Amygdala (tissue), 56 donors: ENCODE measurements at regions not wholly inside any gene's neighbourhood (a gene's known extent, or its start where the extent isn't known, plus 50 kb on each side); places are given as distances from the start of the nearest gene placed in this dataset.

Experiments used
- DNase-seq, 56 donors: peaks; one replicate each; lab custom pipeline; 2025; lab: John Stamatoyannopoulos, UW

DNA sequence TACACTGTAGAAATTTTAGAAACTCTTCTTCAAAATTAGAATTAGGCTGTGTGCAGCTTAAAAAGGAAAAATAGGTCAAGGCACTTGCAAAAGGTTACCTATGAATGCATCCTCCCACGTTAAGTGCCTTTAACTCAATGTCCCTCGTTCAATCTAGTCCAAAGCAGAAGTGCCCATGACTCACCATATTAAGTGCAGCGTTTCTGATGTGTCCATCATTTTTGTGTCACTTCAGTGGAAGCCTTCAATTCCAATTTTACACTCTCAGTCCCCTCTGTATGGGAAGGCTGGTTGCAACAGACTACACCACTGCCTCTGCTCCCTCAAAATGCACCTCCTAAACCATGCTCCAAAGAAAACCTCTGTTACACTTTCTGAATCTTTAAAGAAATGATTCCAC lies 53.4 kb downstream of the FOXB1 start:
- DNase-seq, result no peak

DNA sequence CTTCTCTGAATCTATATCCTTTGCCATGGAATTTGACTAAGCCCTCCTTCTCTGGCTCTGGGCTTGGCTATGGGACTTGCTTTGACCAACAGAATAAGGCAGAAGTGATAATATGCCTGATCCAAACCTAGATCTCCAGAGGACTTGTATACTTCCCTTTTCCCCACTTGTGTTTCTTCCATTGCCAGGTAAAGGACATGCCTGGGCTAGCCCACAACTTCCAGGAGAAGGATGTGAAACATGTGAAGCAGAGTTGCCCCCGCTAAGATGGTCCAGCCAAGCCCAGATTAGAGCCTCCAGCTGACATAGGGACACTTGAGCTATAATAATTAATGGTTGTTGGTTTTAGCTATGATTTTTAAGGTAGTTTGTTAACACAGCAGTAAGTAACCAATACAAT lies 55.1 kb downstream of the FOXB1 start:
- no peak for DNase-seq

DNA sequence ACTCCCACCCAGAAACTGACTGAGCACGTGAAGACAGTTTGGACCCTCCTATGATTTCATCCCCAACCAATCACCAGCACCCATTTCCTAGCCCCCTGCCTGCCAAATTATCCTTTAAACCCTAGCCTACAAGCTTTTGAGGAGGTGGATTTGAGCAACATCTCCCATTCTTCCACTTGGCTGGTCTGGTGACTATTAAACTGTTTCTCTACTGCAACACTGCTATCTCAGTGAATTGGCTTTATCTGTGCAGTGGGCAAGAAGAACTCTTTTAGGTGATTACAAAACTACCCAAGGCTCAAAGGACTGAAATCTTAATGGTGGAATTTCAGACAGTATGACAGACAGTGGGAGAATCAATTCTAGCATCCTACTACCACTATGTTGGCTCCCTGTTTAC lies 57.6 kb downstream of the FOXB1 start:
- DNase-seq, result no peak

DNA sequence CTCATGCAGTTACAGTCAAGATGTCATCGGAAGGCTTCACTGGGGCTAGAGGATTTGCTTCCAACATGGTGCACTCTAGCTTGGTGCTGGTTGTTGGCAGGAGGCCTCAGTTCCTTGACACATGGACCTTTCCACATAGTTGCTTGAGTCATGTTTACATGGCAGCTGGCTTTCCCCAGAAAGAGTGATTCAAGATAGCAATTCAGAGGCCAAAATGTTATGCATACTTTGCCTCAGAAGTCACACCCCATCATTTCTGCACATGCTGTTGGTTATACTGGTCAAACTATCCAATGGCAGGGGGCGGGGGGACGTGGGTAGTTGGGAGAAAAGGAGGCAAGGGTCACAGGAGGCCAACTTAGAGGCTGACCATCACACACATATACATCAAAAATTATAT lies 58.7 kb downstream of the FOXB1 start:
- DNase-seq, result no peak

DNA sequence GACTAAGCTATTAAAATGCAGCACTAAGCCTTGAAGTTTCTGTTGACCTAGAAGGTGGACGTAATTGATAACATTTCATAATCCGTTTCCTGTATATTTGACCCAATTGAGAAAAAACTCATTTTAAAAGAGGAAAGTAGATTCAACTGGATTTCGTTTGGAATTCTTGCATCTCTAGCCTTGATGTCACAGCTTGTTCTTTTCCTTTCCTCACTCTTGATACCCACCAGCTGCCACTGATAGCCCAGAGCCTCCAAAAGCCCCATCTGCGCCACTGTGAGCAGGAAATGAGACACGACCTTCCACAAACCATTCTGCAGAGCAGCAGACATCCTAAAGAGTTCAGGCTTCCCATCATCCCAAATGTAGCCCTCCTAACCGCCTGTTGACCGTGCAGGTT lies 61.8 kb downstream of the FOXB1 start:
- no peak for DNase-seq

DNA sequence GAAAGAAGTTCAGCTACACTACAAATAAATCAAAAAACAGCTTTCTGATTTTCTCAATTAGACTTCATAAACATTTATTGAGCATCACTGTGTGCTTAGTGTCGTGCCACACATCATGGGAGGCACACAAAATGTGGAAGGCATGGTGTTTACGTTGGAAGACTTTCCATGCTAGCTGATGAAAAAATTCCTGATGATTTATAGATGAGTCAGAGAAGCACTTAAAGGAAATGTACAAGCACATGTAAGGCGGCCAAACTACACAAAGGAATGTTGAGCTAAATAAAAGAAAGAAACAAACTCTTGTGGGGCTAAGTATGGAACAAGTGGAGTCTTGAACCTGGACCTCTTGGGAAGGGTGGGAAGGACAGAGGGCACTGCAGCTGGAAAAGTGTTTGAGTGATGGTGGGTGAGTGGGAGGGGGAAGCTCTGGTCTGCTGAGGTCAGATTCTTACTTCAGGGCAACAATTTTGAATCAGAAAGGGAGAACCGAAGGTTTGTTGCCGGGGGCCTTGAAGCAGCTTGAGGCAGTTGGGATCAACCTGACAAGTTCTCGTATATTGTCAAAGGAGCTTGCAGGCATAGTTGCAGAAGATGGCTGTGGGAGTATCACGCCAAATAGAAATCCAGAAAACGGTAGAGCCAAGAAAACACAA lies 66.9 kb downstream of the FOXB1 start:
- no peak for DNase-seq

DNA sequence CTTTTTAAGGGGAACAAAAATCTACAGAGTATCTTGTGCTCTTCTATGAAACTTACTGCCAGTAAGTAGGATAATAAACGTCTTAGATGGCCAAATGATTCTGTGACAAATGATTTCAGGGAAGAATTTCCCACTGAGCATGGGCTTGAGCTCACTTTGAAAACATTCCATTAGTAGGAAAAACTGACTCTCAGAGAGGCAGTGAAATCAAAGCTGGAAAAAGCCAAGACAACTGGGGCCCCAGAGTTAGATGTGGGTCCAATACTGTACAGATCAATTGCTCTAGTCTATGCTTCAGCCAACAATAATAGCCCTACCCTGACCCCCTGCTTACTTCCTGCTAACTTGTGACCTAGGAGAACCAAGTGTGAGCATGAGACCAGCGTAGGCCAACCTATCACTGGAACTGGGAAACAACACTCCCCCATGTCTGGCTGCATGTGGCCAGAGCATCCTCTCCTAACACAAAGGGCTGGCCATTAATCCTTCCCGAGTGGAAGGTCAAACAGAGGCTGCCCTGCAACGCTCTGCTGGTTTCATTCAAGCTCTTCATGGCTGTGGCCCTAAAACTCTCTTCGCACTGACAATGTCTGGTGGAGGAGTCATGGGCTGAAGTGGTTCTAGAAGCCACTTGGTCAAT lies 68.8 kb downstream of the FOXB1 start:
- DNase-seq, result no peak

DNA sequence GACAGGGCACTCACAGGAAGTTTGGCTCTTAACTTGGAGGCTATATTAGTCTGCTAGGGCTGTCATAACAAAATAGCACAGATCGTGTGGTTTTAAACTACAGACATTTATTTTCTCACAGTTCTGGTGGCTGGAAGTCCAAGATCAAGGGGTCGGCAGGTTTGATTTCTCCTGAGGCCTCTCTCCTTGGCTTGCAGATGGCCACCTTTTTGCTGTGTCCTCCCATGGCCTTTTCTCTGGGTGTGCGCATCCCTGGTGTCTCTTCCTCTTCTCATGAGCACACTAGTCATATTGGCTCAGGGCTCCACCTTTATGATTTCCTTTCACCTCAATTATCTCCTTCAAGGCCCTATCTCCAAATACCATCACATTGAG lies 69.3 kb downstream of the FOXB1 start:
- DNase-seq, result no peak

DNA sequence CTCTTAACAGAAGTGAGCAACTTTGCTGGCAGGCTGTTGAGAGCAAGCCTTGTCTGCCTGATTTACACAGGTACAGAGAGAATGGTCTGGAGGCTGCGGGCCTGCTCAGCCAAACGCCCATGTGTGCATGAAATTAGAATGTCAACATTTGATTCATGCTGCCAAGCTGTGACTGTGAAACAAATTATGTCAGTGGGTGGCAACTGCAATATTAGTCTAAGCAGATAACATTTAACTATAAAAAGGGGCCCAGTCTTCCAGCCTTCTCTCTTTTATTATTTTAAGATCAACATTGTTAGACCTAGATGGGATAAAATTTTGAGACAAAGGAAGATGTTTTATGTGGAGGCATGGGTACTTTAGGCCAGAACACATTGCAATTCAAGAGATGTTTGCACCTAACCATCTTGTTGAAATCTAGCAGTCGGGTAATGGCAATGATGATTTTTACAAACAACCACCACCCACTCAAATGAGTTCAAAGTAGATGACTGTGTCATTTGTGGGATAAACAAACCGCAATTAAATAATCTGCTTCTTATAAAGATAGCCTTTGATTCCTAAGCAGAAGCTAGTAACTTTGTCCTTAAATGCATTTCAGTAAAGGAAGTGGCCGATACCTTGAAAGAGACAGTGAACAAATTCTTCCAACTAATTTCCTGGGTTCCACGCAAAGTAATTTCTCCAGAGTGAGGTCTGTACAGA lies 70.2 kb downstream of the FOXB1 start:
- peak in 6 of 56 donors; percentile 2 to 8 (median 5) for DNase-seq

DNA sequence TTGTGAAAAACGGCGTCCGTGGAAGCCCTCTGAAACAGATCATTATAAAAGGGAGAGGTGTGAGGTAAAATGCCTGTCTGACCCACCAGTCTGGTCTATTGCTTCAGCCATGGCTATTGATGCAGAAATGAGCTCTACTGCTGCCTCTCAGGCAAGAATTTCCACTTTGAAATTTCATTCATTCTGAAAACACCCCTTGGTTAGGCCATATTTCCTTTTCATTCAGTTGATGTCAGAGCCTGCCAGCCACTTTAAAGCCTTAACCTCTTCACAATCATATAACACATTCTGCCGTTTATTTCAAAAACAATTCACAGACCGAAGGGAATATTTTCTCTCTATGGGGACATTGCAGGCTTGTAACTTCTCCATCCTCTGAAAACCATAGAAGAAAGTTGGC lies 71.9 kb downstream of the FOXB1 start:
- no peak for DNase-seq

DNA sequence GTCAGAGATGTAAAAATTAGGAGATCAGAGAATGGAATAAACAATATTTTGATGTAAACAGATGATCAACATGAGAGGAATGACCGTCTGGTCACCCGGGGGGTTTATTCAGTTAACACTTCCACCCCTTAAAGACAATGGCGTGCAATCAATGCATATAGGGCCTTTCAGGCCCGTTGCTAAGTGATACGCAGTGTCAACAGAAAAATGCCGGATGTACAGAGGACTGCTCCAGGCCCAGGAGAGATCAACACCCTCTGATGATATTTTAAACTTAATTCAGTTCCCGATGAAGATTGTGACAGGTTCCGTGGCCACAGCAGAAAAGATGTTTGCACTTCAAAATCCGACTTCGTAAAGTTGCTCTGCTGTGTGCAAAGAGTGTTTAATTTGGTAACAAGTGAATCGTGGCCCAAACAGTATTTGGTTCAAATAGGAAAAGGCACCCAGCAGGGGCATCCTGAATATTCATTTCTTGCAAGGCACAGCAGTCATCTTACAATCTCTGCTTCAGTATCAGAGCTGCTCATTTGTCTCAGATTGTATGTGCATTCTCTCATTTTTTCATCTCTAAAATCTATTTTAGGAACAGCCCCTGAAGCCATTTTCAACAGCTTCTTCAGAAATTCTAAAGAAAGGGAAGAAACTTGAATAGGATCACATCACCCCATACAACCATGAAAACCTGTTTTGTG lies 72.6 kb downstream of the FOXB1 start:
- DNase-seq, result no peak

DNA sequence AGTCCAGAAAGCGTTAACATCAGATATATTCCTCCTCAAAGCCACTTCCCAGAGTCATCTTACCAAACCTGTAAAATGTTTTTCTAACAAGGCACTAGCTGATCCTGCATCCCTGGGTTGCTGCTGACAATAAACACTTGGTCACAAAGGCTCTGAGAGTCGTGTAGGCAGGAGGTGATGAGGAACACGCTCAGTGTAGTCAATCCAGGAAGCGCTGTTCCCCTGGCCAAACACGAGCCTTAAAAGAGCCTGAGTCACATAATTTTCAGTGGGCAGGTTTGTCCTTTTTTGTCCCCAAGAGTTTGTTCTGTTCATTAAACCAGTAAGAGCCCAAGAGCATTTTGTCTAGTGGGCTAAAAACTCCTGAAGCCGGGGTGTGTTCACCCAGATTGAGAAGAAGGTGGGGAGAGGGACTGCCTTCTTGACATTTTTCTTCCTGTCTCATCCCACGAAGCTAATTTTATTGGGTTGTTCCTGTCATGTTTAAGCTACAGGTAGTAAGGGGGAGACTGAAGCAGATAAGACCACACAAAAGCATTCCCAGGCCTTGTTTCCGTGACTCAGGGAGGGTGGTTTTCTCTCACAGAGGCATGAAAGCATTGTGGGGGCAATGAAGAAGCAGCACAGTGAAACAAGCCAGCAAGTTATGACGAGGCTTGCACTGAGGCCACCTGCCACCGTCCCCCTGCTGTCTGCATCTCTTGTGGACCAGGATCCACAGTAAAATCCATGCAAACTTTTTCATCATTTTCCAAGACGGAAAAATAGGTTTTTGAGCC lies 73.7 kb downstream of the FOXB1 start:
- no peak for DNase-seq

DNA sequence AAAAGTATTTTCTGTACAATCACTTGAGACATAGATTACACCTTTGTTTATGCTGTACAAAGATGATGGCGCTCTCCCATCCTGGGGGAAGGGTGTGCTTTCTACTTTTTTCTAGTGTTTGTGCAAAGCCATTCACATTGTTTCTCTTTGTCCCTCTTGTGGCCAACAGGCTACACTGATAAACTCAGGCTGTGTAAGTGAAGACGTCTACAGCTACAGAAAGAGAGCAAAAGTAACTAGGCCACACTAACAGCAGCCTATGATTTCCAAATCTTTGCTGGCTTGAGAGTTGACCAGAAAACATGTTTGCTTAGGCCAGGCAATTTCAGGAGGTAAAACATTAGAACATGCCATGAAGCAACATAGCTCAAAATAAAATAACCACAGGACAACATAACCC lies 75.1 kb downstream of the FOXB1 start:
- no peak for DNase-seq

DNA sequence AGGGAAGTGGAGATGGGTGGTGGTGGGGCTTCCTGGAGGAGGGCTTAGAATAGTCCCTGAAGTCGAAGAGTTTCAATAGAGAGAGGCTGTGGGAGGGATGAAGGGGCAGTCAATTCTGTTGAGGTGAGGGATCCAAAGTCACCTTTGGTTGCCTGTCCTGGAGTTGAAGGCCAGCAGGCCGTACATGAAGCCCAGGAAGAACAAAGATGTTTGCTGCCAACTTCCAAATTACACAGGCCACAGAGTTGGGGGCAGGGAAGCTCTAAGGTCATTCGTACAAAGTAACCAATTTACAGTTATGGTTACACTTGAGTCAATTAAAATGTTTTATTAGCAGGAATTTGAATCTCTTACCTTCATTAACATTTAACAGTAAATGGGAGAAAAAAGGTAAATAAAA lies 77.9 kb downstream of the FOXB1 start:
- DNase-seq, result no peak

DNA sequence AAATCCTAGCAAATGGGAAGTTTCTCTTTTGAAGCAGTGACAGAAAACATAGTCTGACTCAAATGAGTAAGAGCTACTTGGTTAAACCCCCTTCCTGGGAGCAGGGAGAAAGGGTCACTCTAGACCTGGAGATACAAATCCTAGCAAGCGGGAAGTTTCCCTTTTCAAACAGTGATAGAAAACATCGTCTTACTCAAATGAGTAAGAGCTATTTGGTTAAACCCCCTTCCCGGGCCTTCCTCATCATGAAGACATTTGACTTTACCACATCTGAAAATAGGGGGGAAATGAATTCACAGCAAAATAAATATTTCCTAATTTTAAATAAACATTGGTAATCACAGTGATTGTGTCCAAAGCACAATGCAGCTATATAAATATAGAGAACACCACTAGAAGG lies 79.2 kb downstream of the FOXB1 start:
- no peak for DNase-seq

DNA sequence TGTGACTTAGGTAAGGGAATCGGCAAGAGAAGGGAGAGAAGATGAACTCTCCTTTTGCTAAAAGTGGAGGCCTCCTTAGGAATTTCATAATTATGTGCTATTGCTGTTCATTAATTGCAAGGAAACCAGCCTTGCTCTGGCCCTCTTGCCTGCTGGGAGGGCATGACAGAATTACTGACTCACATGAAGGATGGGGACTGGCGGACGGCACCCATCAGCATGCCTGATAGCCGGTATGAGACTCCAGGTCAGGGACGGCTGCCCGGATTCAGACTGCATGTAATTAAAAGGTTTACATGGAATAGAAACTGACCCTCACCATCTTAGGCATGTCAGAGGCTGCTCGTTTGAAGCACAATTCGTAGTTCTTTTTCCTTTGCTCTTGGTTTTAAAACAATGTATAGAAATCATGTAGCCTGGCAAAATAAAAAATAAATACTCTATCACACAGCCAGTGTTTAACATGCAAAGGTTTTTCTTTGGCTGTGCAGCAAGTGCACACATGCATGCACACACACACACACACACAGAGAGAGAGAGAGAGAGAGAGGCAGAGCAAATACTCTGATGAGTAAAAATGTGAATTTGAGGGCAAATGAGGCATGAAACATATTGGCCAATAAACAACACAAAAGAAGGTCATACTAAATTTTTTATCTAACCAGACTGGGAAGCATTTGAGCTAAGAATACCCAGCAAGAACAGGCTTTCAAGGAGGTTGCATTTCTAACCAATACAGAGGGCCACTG lies 82.7 kb downstream of the FOXB1 start:
- no peak for DNase-seq

DNA sequence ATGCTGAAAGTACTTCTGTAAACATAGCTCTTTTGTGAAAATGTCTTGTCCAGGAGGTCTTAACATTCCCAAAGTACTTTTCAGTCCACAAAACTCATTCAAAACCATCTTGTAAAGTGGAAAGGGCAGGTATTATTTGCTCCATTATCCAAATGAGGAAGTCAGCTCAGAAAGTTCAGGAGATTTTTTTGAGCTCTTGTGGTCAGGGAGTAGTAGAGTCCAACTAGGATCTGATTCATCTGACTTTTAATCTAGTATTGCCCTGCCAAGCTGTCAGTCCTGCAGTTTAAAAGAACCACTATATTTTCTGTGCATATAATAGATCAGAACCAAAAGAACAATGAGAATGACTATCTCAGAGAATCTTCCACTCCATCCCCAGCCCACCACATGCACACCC lies 83.5 kb downstream of the FOXB1 start:
- DNase-seq, result no peak

DNA sequence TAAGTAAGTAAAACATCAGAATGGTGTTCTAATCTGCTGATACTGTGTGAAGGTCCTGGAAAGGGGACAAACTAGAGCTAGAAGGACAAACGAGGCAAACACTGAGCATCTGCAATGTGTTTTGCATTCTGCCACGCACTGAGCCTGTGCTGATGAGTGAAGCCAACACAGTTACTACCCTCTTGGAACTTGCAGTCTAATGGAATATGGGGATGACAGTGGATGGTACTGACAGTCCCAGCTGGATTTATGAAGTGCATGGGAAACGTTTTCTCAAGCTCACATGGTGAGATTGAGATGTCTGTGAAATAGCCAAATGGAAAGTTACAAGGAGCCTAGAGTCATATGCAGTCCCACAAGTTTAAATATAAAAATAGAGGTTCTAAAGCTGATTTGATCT lies 86.6 kb downstream of the FOXB1 start:
- DNase-seq, result no peak

DNA sequence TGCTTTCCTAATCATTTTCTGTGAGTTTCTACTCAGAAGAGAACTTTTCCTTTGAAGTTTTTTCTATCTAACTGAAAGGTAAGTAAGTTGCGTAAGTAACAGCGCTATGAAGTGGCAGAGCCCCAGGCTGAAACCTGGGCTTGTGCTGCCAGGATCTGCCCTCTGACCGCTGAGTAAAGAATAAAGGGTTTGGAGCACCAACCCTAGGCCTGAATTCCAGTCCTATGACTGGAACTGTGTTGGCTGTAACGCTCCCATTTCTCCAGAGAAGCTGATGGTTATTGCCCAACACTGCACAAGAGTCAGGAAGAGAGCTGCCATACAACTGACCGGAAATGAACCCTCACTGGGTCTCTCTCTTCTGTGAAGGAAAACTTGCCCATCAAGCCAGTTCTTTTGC lies 87.0 kb downstream of the FOXB1 start:
- DNase-seq, result peak in 2 of 56 donors; percentile 1 to 4

DNA sequence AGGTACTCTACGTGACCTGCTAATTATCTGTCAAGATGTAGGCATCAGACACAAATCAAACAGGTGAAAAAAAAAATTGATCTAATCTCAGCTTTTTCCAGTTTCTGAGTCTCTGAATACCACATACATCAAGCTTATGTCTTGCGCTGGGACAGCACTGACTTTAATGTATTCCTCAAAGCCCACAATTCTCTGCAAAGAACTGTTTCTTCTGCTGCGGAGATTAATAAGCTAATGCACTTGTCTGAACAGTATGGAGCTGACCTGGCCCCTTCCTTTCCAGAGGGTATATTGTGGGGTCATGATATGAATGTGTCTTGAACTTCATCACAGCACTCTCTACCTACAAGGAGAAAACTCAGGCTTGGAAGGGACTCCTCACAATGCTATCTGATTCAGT lies 87.8 kb downstream of the FOXB1 start:
- no peak for DNase-seq
